ENCODE measurements at regions not wholly inside any gene's neighbourhood (a gene's known extent, or its start where the extent isn't known, plus 50 kb on each side); places are given as distances from the start of the nearest gene placed in this dataset.

- Histone ChIP-seq H3K4me2 (ENCODE audit: insufficient read depth, insufficient read length, low read length) (no peak overlapping the region), H3K14ac (ENCODE audit: insufficient read depth, low read length) (no peak overlapping the region), H3K56ac (ENCODE audit: insufficient read length, low read depth, low read length) (no peak overlapping the region), H3T11ph (ENCODE audit: low read length) (no peak overlapping the region), H3K4me1 (ENCODE audit: insufficient read depth, low read length) (no peaks in the 10 kb centered on the region; the same call in 1 of the 2 replicates), H2BK15ac (ENCODE audit: low read depth, low read length) (no peak overlapping the region), H2BK12ac (ENCODE audit: insufficient read length, low read depth, low read length) (no peak overlapping the region), H2BK20ac (ENCODE audit: low read depth, low read length, poor library complexity, severe bottlenecking) (no peak overlapping the region), H4K8ac (replicated peaks; ENCODE audit: insufficient read length, low read depth, low read length) (no peak overlapping the region), H3K23me2 (ENCODE audit: insufficient read length, low read depth, low read length, poor library complexity, severe bottlenecking) (no peaks in the 10 kb centered on the region), H3K27ac (ENCODE audit: insufficient read length, low read depth, low read length) (no peak overlapping the region), H2BK120ac (ENCODE audit: low read depth, low read length, poor library complexity, severe bottlenecking) (no peak overlapping the region), H3K23ac (ENCODE audit: insufficient read length, low read depth, low read length) (no peak overlapping the region), H4K5ac (ENCODE audit: insufficient read length, low read depth, low read length) (no peak overlapping the region), H3K18ac (ENCODE audit: insufficient read length, low read depth, low read length) (no peak overlapping the region), H3K27me3 (ENCODE audit: insufficient read depth, low read length) (no peaks in the 10 kb centered on the region), H3K79me1 (ENCODE audit: insufficient read depth, low read depth, low read length, poor library complexity, severe bottlenecking) (no peaks in the 10 kb centered on the region), H3K9me3 (ENCODE audit: control insufficient read depth, low read depth, low read length) (no peaks in the 10 kb centered on the region), H4K91ac (ENCODE audit: insufficient read length, low read depth, low read length) (no peak overlapping the region), H3K9ac (ENCODE audit: extremely low read depth, insufficient read length, low read length) (no peak overlapping the region), H3K4ac (ENCODE audit: low read depth, low read length) (no peak overlapping the region), H4K20me1 (ENCODE audit: control insufficient read depth, insufficient read depth, insufficient read length) (no peaks in the 10 kb centered on the region), H3K79me2 (ENCODE audit: insufficient read depth, low read length) (no peaks in the 10 kb centered on the region), H2AFZ (ENCODE audit: low read length) (no peak overlapping the region), H2BK5ac (ENCODE audit: insufficient read length, low read length) (no peak overlapping the region), H2AK5ac (ENCODE audit: insufficient read length, low read length) (no peak overlapping the region)
- Mint-ChIP-seq H3K4me1 (no peaks in the 10 kb centered on the region), H3K27ac (no peak overlapping the region), H3K36me3 (ENCODE audit: insufficient read depth in 1 of 3, low read depth in 3 of 3) (no peaks in the 10 kb centered on the region), H3K9me3 (peaks cover 0 to 2% of the 10 kb centered on the region in 2 experiments; a peak in 1 of 5 replicates), H3K27me3 (ENCODE audit: low read depth) (no peaks in the 10 kb centered on the region), H3K4me3 (no peak overlapping the region)
- WGBS (ENCODE audit: extremely low coverage, insufficient read length, low lambda C conversion rate), result no CpG with 5 or more reads among the region's 2 CpGs
- no peak for DNase-seq
- TF ChIP-seq, protein P1, sequence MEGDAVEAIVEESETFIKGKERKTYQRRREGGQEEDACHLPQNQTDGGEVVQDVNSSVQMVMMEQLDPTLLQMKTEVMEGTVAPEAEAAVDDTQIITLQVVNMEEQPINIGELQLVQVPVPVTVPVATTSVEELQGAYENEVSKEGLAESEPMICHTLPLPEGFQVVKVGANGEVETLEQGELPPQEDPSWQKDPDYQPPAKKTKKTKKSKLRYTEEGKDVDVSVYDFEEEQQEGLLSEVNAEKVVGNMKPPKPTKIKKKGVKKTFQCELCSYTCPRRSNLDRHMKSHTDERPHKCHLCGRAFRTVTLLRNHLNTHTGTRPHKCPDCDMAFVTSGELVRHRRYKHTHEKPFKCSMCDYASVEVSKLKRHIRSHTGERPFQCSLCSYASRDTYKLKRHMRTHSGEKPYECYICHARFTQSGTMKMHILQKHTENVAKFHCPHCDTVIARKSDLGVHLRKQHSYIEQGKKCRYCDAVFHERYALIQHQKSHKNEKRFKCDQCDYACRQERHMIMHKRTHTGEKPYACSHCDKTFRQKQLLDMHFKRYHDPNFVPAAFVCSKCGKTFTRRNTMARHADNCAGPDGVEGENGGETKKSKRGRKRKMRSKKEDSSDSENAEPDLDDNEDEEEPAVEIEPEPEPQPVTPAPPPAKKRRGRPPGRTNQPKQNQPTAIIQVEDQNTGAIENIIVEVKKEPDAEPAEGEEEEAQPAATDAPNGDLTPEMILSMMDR (conservative IDR thresholded peaks at IDR 0.05), result peak; percentile 43; the same call in 2 of the 3 replicates
Observed at GRCh38 chr15:35912196-35912595, 366.2 kb upstream of the DPH6 start.

Data from H9 (cell line).